ENCODE measurements at regions not wholly inside any gene's neighbourhood (a gene's known extent, or its start where the extent isn't known, plus 50 kb on each side); places are given as distances from the start of the nearest gene placed in this dataset.

DNA sequence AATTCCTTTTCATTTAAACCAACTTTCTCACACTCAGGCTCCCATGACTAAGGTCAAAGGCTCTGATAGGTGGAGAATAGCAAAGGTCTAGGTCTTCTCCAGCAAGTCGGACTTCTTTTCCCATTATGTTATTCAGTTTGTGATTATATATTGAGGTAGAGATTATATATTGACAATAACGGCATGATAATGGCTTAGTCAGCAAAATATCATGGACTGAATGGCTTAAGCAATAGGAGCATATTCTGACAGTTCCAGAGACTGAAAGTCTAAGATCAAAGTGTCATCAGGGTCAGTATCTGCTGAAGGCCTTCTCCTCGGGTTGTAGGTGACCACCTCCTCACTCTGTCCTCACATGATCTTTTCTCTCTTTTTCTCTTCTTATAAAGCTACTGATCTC, 1251.4 kb downstream of the ROBO1 start:
- no peak for DNase-seq (ENCODE audit: low read depth)
- no peak for TF ChIP-seq CTCF (conservative IDR thresholded peaks at IDR 0.05; ENCODE audit: low read depth, low read length)
- H3K4me3 ChIP-seq (ENCODE audit: low read length) = no peak overlapping the region

DNA sequence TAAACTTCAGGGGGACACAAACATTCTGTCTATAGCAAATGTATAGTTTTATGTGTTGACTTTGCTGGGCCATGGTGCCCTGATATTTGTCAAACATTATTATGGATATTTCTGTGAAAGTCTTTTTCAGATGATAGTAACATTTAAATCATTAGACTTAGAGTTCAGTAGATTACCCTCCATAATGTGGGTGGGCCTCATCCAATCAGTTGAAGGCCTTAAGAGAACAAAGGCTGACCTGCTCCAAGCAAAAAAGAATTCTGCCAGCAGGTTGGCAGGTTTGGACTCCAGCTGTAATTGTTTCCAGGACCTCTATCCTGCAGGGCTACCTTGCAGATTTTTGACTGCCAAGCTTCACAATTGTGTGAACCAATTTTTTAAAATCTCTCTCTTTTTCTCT, 1250.9 kb downstream of the ROBO1 start:
- no peak for DNase-seq (ENCODE audit: low read depth)
- H3K4me3 ChIP-seq (ENCODE audit: low read length) = no peak overlapping the region
- TF ChIP-seq CTCF (conservative IDR thresholded peaks at IDR 0.05; ENCODE audit: low read depth, low read length) = no peak

DNA sequence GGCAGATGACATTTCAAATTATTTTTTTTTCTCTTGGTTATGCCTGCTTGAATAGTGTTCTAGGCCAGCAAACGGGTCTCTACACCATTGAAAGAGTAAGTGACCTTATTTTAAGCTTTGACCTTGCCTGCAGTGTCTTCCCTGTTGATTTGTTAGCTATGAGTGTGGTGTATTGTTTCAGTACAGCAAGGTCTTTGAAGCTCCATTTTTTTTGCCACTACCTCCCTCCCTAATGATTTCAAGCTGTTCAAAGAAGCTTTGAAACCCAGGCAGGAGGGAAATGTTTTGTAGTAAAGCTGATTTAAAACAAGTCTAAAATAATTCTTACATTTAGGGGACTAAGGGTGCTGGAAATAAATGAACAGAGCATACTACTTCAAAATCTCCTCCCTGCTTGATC, 1249.8 kb downstream of the ROBO1 start:
- DNase-seq (ENCODE audit: low read depth) = no peak
- TF ChIP-seq CTCF (conservative IDR thresholded peaks at IDR 0.05; ENCODE audit: low read depth, low read length) = no peak

GRCh38 chr3:78519281-78519680, 1248.5 kb downstream of the ROBO1 start:
- no peak overlapping the region for H3K4me3 ChIP-seq (ENCODE audit: low read length)
- DNase-seq (ENCODE audit: low read depth) = no peak
- no peak for TF ChIP-seq CTCF (conservative IDR thresholded peaks at IDR 0.05; ENCODE audit: low read depth, low read length)

More for the DNA sequence above, 1249.8 kb downstream of the ROBO1 start:
- no peak overlapping the region for H3K4me3 ChIP-seq (ENCODE audit: low read length)

GRCh38 chr3:78529601-78530000, 1238.2 kb downstream of the ROBO1 start:
- DNase-seq (ENCODE audit: low read depth) = no peak
- no peak overlapping the region for H3K4me3 ChIP-seq (ENCODE audit: low read length)
- TF ChIP-seq CTCF (conservative IDR thresholded peaks at IDR 0.05; ENCODE audit: low read depth, low read length) = no peak

DNA sequence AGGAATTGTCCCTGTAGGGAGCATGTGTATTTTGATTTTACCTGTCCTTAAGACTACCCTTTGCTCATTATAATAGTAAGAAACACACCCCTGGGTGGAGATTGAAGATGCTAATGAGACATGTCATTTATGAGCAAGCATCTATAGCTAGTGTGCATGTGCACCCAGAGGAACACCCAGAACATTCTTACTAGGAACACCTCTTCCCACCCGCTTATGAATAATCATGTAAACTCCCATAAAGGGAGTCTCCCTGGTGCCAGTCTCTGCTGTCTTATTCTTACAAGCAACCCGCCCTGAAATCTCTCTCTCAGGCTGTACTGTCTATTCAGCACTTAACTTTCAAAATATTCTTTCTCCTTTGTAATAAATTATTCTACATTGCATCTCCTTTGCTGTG, 1227.3 kb downstream of the ROBO1 start:
- no peak overlapping the region for H3K4me3 ChIP-seq (ENCODE audit: low read length)
- DNase-seq (ENCODE audit: low read depth) = no peak
- TF ChIP-seq CTCF (conservative IDR thresholded peaks at IDR 0.05; ENCODE audit: low read depth, low read length) = no peak

- no peak for TF ChIP-seq CTCF (conservative IDR thresholded peaks at IDR 0.05; ENCODE audit: low read depth, low read length)
- no peak for DNase-seq (ENCODE audit: low read depth)
- H3K4me3 ChIP-seq (ENCODE audit: low read length) = no peak overlapping the region
These were observed 1222.0 kb downstream of the ROBO1 start for GRCh38 chr3:78545827-78546226.

All from retinal pigment epithelial cell (primary cell).